NCI-H1417 treated with DMSO at 0.1 percent for 48 hours (cell line): ENCODE measurements at regions not wholly inside any gene's neighbourhood (a gene's known extent, or its start where the extent isn't known, plus 50 kb on each side); places are given as distances from the start of the nearest gene placed in this dataset.

Experiments
- DNase-seq: peaks from one replicate; lab custom pipeline; 2025; lab: John Stamatoyannopoulos, UW

DNA sequence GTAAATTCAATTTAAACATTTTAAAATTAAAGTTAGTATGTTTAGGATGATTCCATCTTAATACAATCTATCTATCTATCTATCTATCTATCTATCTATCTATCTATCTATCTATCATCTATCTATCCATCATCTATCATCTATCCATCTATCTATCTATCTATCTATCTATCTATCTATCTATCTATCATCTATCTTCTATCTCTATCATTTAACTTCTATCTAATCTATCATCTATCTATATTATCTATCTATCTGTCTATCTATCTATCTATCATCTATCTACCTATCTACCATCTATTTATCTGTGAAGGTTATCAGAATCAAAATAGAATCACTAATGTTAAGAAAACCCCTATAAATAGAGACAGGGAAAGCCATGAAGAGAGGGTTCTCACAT is 78.3 kb downstream of the RAMP3 start:
- no peak for DNase-seq

DNA sequence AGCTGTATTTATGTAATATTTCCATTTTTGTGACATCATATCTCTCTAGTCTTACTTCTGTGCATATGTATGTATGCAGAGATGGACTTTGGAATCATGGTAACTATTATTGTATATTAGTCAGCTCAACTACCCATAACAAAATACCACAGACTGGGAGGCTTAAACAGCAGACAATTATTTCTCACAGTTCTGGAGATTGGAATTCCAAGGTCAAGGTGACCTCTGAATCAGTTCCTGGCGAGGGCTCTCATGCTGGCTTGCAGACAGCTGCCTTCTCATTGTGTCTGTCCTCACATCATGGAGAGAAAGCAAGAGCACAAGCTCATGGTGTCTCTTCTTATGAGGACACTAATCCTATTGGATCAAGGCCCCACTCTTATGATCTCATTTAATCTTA is 79.1 kb downstream of the RAMP3 start:
- no peak for DNase-seq

DNA sequence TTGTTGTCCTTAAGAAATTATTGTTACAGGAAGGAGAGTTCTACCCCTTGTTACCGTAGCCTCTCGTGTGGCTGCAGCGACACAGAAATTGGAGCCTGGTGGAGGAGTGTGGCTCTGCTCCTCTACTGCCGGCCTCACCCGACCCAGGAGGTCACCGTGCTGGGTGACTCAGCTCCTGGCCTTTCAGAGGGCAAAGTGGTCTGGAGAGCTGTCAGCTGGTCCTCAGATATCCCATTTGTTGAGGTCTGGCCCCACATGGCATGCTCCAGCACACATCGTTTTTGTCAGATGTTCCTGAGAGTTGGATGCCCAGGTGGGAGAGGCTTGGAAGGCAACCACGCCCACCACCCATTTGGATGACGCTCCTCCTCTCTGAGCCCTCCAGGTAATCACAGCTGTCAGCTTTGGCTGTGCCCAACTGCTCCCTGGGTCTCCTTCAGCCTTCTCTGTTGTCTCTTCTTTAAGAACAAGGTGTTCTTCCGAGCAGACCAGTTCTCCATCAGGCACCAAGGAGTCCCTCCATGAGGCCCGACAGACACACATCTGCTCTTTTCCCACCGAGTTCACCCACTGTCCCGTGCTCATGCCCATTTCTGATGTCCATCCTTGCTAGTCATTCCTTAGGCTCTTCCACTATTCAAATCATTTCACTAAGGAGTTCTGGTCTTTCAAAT is 80.3 kb downstream of the RAMP3 start:
- DNase-seq: no peak

DNA sequence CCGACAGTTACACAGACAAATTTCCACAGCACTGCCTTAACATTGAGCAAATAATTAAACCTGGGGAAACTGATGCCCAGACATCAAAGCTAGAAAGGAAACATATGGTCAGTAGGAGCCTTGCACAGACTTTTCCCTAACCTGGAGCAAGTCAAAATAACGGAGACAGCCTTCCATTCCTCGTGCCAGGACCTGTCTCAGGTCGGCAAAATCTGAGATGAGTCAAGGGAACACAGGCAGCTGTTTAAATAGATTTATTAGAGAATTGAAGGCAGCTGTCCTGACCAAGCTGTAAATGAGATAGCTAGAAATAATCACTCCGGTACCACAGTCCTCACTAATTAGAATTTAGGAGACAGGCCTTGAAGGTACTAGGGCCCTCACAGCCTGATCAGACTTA is 81.2 kb downstream of the RAMP3 start:
- DNase-seq: no peak

DNA sequence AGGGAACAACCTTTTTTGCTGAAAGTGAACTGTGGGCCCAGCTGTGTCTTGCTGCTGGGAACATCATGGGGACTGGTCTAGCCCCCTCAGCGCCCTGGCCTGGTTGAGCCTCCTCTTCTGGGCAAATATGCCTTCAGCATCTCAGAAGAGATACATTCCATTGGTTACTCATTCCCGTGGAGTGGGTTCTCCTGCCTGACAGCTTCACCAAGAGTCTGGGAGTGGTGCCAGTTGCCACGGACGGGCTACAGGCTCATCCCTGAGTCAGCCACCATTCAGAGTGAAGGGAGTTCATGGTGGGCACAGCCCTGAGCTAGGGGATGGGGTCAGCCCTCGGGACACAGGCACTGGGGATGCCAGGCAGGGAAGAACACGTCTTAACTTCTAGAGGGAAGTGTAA is 81.9 kb downstream of the RAMP3 start:
- DNase-seq: no peak

DNA sequence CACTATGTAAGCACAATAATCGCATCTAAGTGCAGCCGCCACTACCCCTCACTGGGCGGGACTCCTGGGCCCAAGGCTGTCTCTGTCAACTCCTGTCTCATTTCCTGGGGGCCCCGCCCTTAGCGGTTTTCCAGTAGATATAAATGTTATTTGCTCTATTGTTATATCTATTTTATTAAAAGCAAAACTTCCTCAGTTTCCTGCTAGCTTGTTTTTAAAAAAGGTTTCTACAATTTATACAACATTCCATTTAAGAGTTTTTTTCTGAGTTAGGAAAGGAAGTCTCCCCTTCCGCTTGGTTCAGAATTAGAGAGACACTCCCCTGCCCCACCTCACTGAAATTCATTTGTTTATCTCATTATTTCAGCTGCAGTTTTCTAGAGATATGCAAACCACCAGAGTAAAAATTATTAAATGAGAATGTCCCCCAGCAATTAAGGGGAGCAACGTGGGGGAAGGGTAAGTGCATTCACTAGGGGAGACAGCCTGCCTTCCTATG is 82.7 kb downstream of the RAMP3 start:
- DNase-seq: no peak

DNA sequence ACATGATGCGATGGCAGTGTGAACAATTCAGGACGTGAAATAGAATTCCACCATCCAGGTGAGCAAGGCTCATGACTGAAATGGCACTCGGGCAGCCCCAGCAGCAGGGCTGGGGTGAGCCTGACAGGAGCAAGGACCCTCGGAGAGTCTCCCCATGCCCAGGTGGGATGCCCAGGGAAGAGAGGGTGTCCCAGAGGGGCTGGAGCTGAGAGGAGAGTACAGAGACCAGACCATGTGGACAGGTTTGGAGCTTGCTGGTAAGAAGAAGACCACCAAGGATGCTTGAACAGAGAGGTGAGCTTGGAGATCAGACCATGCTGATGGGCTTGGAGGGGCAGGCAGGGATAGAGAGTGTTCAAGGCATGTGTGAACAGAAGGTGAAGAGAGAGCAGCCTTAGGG is 83.3 kb downstream of the RAMP3 start:
- no peak for DNase-seq

DNA sequence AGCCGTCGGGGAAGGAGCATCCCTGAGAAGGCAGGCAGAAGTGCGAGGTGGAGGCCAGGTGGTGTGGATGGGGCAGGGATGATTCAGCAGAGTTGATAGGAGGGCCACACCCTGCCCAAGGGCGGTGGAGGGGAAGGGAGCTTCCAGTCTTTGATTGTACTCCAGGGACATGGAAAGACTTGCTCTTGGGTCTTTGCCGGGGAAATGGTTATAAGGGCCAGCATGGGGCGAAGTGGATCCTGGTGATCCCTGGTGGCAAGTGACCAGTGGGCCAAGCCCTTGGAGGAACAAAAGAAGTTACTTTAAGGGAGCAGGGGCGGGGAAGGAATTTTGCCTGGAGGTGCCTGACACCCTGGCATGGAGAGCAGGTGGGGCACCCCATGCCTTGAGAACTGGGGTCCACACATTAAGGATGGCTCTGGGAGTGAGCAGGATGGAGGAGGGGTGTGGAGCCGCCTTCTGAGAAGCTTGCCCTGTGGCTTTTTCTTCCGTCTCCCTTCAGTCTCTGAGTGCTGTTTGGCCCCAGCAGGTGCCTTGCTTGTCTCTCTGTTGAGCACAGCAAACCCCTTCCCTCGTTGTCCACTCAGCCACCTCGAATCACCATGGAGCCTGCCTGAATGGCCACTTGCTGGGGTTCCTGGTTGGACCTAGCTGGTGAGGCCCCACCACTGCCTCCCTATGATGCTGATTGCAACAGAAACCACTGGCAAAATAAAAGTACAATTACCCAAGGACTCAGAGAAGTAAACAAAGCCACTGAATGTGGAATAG is 83.9 kb downstream of the RAMP3 start:
- DNase-seq: no peak

DNA sequence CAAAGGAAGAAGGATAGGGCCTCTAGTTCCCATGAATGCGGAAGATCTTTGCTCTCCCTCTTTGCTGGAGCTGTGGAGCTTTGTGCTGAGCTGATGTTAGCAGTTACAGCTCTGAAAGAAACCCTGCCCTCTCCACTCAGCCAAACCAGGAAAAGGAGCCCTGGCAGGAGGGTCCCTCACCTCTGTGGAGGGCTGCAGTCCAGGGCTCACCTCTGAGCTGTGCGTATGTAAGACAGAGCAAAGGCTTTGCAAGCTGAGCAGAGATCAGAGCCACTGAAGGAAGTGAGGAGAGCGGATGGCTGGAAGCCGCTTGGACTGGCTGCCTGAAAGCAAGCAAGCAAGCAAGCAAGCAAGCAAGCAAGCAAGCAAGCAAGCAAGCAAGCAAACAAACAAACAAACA is 84.7 kb downstream of the RAMP3 start:
- no peak for DNase-seq

DNA sequence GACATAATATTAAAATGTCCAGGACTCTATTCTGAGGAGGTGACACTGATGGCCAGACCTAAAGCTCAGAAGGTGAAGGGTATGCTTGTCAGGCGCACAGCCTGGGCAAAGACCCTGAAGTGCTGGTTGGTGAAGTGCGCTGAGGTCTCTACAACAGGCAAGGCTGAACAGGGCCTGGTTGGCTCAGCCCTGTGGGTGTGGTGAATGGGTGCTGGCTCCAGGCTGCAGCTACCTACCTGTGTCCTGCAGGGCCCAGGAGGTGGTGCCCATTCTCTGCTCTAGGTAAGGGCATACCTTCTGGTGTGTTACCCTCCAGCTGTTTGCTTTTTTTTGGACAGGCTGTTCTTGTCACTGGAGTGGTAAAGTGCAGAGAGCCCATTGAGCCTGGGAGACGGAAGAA is 85.1 kb downstream of the RAMP3 start:
- DNase-seq: no peak

DNA sequence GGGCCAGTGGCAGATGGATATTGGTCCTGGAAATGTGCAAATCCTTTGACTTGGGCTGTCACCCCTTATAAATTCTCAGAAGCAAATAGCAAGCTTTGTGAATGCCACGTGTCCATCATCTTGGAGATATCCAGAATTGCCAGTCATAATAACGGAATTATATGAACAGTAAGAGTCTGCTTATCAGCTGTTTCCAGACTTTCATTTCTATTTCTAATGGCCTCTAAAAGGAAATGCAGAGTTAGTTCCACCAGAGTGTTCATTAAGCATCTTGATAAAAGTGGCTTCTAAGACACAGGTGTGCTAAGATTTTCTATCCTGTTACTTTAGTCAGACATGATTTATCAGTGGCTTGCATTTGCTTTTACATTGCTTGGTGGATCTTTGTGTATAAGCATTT is 87.4 kb downstream of the RAMP3 start:
- DNase-seq: no peak

DNA sequence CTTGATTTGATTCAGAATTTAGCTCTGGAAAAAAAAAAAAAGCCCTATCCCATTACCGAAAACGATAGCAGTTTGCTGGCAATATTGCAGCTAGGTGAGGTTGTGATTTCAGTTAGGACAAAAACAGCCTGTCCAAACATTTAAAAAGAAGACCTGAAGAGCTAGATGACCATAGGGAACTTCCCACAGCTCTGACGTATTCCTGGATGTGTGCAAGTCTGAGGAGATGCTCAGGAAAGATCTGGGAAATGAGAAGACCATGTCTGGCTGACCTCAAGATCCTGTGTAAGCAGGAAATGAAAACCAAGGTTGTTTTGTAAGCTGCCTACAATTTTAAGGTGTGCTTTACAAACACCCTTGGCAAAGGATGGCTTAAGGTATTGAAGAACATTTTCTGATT is 88.7 kb downstream of the RAMP3 start:
- DNase-seq: no peak

DNA sequence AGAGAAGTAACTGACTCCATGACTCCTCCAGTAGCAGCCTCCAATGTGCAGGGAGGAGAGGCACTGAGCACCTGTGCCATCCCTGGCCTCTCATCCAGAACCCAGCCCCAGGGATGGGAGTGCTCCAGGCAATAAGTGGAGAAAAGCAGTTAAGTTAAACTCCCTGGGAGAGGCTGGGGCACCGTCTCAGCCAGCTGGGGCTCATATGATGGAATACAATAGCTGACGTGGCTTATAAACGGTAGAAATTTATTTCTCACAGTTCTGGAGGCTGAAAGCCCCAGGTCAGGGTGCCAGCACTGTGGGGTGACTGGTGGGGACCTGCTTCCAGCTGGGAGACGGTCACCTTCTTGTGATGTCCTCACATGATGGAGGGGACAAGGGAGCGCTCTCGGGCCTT is 94.7 kb downstream of the RAMP3 start:
- DNase-seq: no peak

DNA sequence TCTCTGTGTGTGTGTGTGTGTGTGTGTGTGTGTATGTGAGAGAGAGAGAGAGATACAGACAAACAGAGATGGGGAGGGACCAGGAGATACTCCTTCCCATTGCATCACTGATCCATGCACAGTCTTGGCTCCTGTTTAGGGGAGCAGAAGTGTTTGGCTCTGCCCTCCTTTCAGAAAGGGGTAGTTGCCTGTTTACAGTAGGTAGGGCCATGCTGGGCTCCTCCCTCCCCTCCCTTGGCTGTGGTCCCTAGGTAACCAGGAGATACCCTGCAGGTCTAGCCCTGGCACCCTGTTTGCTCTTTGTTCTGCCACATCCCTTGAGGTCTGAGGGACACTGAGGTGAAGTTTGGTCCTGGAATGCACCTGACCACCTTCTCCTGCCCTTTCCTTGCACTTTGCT is 95.3 kb downstream of the RAMP3 start:
- no peak for DNase-seq

DNA sequence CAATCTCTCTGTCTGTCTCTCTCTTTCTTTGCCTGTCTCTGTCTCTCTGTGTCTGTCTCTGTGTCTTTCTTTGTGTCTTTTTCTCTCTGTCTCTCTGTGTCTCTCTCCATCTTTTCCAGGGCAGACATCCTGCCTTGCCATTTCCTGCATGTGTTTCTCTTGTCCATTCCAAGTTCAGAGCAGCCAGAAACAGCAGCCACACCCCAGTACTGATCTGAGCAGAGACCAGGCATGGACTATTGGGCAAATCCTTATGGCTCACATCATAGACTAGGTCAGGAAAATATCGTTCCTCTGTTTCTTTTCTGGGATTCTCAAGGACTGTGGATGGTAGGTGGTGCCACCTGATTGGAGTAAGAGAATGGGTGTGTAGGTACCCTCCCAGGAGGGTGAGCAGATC is 95.8 kb downstream of the RAMP3 start:
- DNase-seq: no peak

DNA sequence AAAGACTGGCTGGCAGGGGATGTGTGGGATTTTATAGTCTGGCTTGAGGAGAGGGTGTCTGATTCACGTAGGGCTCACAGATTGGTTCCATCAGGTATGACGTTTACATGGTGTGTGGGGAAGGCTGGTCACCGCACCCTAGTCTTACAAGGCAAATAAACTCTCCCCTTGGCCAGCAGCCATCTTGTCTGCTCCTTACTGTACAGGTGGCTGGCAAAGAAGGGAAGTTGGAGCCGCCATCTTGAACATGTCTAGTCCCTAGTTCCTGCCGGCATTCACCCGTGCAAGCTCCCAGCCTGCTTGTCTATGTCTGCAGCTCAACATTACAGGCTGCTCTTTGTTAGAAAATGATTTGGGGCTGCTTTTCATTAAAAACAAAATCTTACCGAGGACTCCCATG is 97.6 kb downstream of the RAMP3 start:
- DNase-seq: no peak

DNA sequence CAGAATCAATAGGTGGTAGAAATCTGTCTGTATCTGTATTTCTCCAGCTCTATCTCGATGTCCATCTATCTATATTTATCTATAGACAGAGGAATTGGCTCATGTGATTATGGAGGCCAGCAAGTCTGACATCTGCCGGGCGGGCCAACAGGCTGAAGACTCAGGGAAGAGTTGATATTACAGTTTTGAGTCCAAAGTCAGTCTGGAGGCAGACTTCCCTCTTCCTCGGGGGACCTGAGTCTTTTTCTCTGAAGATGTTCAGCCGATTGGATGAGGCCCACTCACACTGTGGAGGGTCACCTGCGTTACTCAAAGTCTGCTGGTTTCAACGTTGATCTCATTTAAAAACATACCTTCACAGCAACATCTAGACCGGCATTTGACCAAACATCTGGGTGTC is 98.7 kb downstream of the RAMP3 start:
- DNase-seq: no peak

DNA sequence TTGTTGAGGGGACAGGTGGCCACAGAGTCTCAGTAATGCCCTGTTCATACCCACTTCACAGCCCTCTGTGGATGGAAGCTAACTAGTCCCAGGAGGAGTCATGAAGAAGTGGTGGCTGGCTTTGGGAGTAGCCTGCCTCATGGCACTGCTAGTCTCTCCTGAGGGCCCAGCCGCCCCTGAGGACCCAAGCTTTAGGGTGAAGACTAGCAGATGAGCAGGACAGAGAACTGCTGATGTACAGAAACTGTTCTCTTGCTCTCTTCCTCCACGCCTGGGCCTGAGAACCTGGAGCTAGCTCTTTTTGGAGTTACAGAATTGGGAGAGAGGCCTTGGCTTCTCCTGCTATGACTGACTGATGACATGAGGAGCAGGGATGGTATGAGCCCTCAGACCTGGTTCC is 99.2 kb downstream of the RAMP3 start:
- DNase-seq: no peak

DNA sequence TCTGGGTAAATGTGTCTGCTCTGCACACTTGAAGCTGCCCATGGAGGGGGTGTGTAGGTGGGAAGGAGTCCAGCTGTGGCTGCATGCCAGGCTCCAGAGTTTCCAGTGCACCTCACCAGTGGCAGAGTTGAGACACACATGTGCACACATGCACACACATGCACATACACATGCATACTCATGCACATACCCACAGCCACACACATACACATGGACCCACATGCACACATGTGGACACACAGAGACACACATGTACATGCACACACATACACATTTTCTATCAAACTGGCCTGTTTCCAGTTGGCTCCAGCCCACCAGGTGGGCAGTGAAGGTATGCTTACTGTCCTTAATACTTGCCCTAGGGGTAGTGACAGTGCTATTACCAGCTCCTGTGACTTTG is 99.7 kb downstream of the RAMP3 start:
- no peak for DNase-seq

DNA sequence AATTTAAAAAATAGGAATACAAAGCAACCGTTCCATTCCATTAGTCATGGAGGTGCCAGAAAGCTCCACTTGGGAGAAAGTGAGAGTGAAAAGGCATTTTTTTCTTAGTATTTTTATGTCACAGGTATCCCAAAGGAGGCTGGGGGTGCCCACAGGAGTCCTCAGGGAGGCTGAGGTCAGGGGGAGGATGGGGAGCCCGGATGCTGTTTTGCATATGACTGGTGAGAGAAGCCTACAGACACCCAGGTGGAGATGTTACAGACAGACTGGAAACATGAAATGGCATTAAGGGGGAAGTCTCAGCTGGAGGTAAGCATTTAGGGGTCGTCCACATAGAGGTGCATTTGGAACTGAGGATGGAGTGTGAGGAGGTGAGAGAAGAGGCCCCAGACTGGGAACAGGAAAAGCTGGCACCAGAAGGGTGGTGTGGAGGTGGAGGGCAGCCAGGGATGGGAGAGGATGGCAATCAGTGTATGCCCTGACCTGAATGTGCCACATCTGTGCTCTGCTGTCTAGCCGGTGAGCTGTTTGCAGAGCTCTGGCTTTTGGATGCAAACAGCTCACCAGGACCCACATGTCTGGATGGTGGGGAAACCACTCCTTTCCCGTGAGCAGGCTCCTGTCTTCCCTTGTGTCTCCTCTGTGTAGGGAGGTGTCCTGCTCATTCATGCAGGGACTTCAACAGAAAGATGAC is 101.1 kb downstream of the RAMP3 start:
- no peak for DNase-seq

DNA sequence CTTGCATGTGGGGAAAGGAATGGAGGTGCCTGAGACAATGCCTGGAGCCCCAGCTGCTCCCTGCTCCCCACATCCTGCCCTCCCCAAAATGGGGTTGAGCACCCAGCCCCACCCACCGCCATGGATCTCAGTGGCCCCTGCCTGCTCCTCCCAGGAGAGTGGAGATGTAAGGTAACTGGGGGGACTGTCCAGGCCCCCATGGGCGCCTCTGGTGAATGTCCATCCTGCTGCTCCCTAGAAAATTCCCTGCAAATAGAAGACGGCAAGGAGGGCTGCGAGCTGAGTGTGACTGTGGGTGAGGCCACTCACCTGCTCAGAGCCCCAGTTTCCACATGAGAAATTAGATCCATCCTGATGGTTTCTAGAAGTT is 101.6 kb downstream of the RAMP3 start:
- no peak for DNase-seq

DNA sequence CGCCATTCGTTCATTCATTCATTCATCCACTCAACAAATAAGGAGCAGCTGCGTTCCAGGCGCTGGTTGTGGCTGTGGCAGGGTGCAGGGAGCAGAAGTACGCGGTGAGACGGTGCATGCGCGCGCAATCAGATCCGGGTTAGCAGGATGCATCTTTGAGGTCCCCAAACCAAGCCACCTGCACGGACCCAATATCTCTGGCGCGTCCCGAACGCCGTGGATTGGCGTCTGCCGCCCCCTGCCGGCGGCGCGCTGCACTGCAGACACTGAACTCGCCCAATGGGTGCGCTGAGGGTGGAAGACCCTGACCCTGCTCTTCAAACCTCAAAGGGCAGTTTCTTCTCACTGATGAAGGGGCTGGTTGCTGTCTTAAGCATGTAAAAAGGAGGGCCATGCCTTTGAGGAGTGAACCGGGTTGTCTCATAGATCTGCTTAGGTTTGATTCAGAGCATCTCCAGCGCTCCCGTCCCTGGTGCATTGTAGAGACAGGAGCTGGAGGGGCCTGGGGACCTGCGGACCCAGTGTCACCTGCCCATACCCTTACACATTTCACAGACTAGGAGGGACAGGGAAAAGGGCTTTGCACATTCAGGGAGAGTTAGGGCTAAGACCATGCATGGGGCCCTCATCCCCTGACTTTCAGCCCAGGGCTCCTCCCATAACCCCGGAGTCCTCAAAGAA is 102.5 kb downstream of the RAMP3 start:
- no peak for DNase-seq

DNA sequence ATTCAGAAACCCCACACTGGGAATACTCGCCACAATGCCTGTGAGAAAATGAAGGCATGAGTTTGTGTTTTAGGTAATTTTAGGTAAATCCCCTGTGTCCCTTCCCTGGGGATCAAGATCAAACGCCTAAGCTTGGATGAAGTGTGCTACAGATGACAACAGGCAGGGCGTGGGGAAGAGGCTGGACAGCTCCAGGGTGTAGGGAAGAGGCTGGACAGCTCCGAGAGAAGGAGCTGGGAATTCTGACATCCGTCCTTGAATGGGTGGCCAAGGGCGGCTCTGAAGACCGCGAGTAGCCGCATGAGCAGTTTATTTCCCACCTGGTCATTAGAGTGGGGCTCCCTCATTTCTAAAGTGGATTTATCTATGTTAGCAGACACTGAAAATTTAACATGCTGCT is 109.7 kb downstream of the RAMP3 start:
- DNase-seq: no peak
